ENCODE measurements at regions not wholly inside any gene's neighbourhood (a gene's known extent, or its start where the extent isn't known, plus 50 kb on each side); places are given as distances from the start of the nearest gene placed in this dataset.

GRCh38 chr15:47985568-47985967 lies 135.2 kb upstream of the SLC24A5 start:
- no peak overlapping the region for H3K9ac ChIP-seq (ENCODE audit: low read depth in 2 of 2, low read length in 2 of 2)
- no peak overlapping the region for H3K27ac ChIP-seq
- no peak for DNase-seq
- no peaks in the 10 kb centered on the region for H3K4me1 ChIP-seq
- H3K9me3 ChIP-seq = no peaks in the 10 kb centered on the region
- H3K36me3 ChIP-seq = no peaks in the 10 kb centered on the region
- H3K4me3 ChIP-seq = no peak overlapping the region
- no peak for TF ChIP-seq CTCF (IDR thresholded peaks at IDR 0.05)
- intact Hi-C loops (cut with DNase I) = loop anchor here (5.0 kb wide), 2 partner anchors 268 to 513 kb away; partner anchors contain the start of gene SEMA6D
- no peaks in the 10 kb centered on the region for H3K27me3 ChIP-seq

- Histone ChIP-seq H3K4me1 (no peaks in the 10 kb centered on the region), H3K9ac (ENCODE audit: low read depth in 2 of 2, low read length in 2 of 2) (no peak overlapping the region), H3K4me3 (no peak overlapping the region), H3K27me3 (no peaks in the 10 kb centered on the region), H3K9me3 (no peaks in the 10 kb centered on the region), H3K27ac (no peak overlapping the region), H3K36me3 (no peaks in the 10 kb centered on the region)
- no peak for DNase-seq
- TF ChIP-seq CTCF (IDR thresholded peaks at IDR 0.05) = no peak
- intact Hi-C loops (cut with DNase I) = loop anchor here (2.0 to 5.0 kb wide), 3 partner anchors 270 to 791 kb away; partner anchors contain the start of gene SEMA6D
Observed at GRCh38 chr15:47987461-47987860, 133.3 kb upstream of the SLC24A5 start.

- Histone ChIP-seq H3K36me3 (no peaks in the 10 kb centered on the region), H3K27ac (no peak overlapping the region), H3K9ac (ENCODE audit: low read depth in 2 of 2, low read length in 2 of 2) (no peak overlapping the region), H3K9me3 (no peaks in the 10 kb centered on the region), H3K27me3 (no peaks in the 10 kb centered on the region), H3K4me3 (no peak overlapping the region), H3K4me1 (no peaks in the 10 kb centered on the region)
- peak; percentile 53 for TF ChIP-seq CTCF (IDR thresholded peaks at IDR 0.05)
- intact Hi-C loops (cut with DNase I) = loop anchor here (2.0 to 5.0 kb wide), 3 partner anchors 271 to 791 kb away; partner anchors contain the start of gene SEMA6D
- DNase-seq = peak; percentile 30
Observed at GRCh38 chr15:47987908-47988532, 132.8 kb upstream of the SLC24A5 start.

- no peaks in the 10 kb centered on the region for H3K27me3 ChIP-seq
- no peak for TF ChIP-seq CTCF (IDR thresholded peaks at IDR 0.05)
- no peak overlapping the region for H3K27ac ChIP-seq
- no peaks in the 10 kb centered on the region for H3K9me3 ChIP-seq
- no peaks in the 10 kb centered on the region for H3K4me1 ChIP-seq
- H3K36me3 ChIP-seq = no peaks in the 10 kb centered on the region
- DNase-seq = no peak
- H3K4me3 ChIP-seq = no peak overlapping the region
- intact Hi-C loops (cut with DNase I) = loop anchor here (5.0 kb wide), 2 partner anchors 271 to 516 kb away; partner anchors contain the start of gene SEMA6D
- H3K9ac ChIP-seq (ENCODE audit: low read depth in 2 of 2, low read length in 2 of 2) = no peak overlapping the region
Observed at GRCh38 chr15:47988564-47988963, 132.2 kb upstream of the SLC24A5 start.

- TF ChIP-seq CTCF (IDR thresholded peaks at IDR 0.05) = no peak
- no peak for DNase-seq
- Histone ChIP-seq H3K27ac (no peak overlapping the region), H3K9ac (ENCODE audit: low read depth in 2 of 2, low read length in 2 of 2) (no peak overlapping the region), H3K9me3 (no peaks in the 10 kb centered on the region), H3K27me3 (no peaks in the 10 kb centered on the region), H3K36me3 (no peaks in the 10 kb centered on the region), H3K4me1 (no peaks in the 10 kb centered on the region), H3K4me3 (no peak overlapping the region)
- intact Hi-C loops (cut with DNase I) = loop anchor here (10.0 kb wide), 1 partner anchor 436 kb away; no protein-coding TSS in a partner anchor
Observed at GRCh38 chr15:47990821-47991220, 130.0 kb upstream of the SLC24A5 start.
